ENCODE measurements at regions not wholly inside any gene's neighbourhood (a gene's known extent, or its start where the extent isn't known, plus 50 kb on each side); places are given as distances from the start of the nearest gene placed in this dataset.

DNA sequence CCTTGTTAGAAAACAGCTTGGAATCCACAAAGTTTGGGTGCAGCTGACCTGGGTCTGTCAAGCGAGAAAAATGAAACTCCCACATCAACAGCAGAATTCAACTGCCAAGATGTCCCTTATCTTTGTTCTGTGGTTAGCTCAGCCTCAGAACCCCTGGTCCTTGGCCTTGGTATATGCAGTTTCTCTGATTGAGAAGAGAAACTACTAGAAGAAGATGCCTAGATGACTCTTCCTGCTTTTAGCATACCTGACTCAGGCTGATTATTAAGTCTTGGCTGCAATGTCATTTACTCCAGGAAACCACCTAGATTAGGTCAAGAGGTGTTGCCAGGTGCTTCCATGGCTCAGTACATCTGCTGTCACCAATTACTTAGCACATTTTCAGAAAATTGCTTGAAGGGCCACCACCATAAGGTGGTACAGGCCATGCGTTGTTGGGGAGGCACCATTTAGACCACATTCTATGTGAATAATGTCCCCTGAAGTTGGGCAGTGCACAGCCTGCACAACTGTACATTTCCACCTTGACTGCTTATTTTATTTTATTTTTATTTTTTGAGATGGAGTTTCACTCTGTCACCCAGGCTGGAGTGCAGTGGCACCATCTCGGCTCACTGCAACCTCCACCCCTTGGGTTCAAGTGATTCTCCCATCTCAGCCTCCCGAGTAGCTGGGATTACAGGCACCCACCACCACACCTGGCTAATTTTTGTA, 59.4 kb upstream of the ZNF438 start:
- H3K36me3 ChIP-seq: no peaks in the 10 kb centered on the region
- ATAC-seq (ENCODE audit: low FRiP score in 2 of 2) (no peak), DNase-seq (no peak)
- H3K27me3 ChIP-seq: no peaks in the 10 kb centered on the region
- no peak overlapping the region for H3K27ac ChIP-seq
- no peaks in the 10 kb centered on the region for H3K9me3 ChIP-seq
- H3K4me3 ChIP-seq: no peak overlapping the region
- no peaks in the 10 kb centered on the region for H3K4me1 ChIP-seq
- TF ChIP-seq EP300 (IDR thresholded peaks at IDR 0.05) (no peak), POLR2AphosphoS5 (IDR thresholded peaks at IDR 0.05) (no peak), POLR2A (IDR thresholded peaks at IDR 0.05) (no peak)
- TF ChIP-seq, protein P1, sequence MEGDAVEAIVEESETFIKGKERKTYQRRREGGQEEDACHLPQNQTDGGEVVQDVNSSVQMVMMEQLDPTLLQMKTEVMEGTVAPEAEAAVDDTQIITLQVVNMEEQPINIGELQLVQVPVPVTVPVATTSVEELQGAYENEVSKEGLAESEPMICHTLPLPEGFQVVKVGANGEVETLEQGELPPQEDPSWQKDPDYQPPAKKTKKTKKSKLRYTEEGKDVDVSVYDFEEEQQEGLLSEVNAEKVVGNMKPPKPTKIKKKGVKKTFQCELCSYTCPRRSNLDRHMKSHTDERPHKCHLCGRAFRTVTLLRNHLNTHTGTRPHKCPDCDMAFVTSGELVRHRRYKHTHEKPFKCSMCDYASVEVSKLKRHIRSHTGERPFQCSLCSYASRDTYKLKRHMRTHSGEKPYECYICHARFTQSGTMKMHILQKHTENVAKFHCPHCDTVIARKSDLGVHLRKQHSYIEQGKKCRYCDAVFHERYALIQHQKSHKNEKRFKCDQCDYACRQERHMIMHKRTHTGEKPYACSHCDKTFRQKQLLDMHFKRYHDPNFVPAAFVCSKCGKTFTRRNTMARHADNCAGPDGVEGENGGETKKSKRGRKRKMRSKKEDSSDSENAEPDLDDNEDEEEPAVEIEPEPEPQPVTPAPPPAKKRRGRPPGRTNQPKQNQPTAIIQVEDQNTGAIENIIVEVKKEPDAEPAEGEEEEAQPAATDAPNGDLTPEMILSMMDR (IDR thresholded peaks at IDR 0.05): no peak
- WGBS, 2 donors: 85 to 90% methylated on average over 3 to 4 of the region's 4 CpGs

DNA sequence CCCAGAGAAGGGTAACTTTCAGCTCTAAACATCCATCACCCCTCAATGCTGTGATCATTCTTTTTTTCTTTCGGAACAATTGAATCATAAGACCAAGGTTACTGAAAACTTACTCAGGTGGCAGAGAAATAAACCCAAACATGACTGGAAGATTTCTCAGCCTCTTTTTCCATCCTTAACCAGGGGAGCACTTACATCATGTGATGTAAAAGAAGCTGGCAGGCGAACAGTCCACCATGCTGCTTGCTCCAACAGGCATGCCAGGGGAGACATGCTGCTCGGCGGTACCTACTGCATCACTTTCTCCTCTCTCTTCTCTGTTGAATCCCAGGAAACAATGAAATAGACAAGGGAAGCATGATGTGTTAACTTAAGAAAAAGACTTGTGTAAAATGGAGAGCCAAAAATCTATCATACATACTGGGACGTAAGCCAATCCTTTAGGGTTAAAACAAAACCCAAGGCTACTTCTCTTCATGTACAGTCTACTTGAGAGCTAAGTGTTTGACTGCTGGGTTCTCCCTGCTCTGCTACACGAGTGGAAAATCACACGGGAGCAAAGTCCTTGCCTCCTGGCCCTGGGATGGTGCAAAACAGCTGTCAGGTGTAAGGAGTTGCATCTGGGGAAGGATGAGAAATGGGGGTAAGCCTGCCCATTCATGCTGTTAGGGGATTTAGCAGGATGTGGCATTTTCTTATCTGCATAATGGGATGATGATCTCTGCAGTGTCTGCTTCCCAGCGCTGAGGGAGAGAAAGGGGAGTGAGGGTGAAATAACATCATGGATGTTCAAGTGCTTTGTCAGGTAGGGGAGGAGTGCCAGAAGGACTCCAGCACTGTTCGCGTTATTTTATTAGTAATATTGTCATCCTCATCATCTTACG, 64.3 kb upstream of the ZNF438 start:
- WGBS, 2 donors: 69 to 71% methylated on average over 11 of the region's 11 CpGs
- H3K27ac ChIP-seq: no peak overlapping the region

DNA sequence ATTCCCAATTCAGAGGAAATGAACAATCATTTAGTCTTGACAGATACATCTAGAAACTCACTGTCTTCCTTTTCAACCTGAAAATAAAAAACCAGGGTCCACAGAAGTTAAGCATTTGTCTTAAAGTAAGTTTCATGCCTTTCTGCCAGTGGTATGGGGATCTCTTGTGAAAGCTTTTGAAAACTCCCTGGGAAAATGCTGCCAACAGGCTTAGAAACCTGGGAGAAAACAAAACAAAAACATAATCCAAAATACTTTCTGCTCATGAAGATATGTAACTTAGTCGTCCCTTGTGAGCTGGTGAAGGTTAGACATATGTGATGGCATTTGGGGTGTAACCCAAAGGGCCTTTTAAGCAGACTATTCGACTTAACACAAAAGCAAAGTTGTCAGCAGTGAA, 66.4 kb upstream of the ZNF438 start:
- Histone ChIP-seq H3K4me1 (peaks cover 3 to 19% (median 5%) of the 10 kb centered on the region in 4 donors), H3K4me3 (no peak overlapping the region), H3K9me3 (no peaks in the 10 kb centered on the region), H3K36me3 (no peaks in the 10 kb centered on the region), H3K27me3 (no peaks in the 10 kb centered on the region), H3K27ac (no peak overlapping the region)
- no peak for TF ChIP-seq POLR2AphosphoS5 (IDR thresholded peaks at IDR 0.05)
- TF ChIP-seq POLR2A (IDR thresholded peaks at IDR 0.05): no peak
- no peak for TF ChIP-seq EP300 (IDR thresholded peaks at IDR 0.05)
- TF ChIP-seq, protein P1 (IDR thresholded peaks at IDR 0.05): no peak
- peak in 1 of 2 donors; percentile 34 for ATAC-seq (ENCODE audit: low FRiP score in 2 of 2)
- no peak for DNase-seq
- WGBS, 2 donors: 56 to 59% methylated on average over 2 of the region's 2 CpGs

More for the DNA sequence above, 64.3 kb upstream of the ZNF438 start:
- Histone ChIP-seq H3K4me1 (peaks cover 0 to 14% (median 4%) of the 10 kb centered on the region in 4 donors), H3K27me3 (no peaks in the 10 kb centered on the region), H3K9me3 (no peaks in the 10 kb centered on the region), H3K4me3 (no peak overlapping the region), H3K36me3 (no peaks in the 10 kb centered on the region)
- ATAC-seq (ENCODE audit: low FRiP score in 2 of 2) (no peak), DNase-seq (no peak)
- TF ChIP-seq, protein P1 (IDR thresholded peaks at IDR 0.05): no peak
- no peak for TF ChIP-seq POLR2AphosphoS5 (IDR thresholded peaks at IDR 0.05)
- no peak for TF ChIP-seq POLR2A (IDR thresholded peaks at IDR 0.05)
- no peak for TF ChIP-seq EP300 (IDR thresholded peaks at IDR 0.05)

DNA sequence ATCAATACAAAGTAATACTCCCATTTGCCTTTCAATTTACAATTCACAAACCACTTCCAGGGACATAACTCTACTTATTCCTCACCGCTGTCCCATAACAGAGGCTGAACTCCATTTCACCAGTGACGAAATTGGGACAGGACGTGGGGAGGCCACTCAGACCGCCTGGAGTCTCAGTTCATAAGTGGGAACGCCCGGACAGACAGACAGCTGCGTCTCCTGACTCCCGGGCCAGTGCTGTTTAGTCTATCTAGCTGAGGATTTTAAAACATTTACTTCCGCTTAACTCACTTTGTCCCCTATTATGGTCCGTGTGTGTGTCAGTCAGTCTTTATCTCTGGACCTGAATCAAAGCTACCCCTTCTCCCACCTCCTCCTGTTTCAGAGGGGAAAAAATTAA, 67.4 kb upstream of the ZNF438 start:
- 68 to 70% methylated on average over 10 of the region's 10 CpGs for WGBS, 2 donors
- no peaks in the 10 kb centered on the region for H3K9me3 ChIP-seq
- H3K27me3 ChIP-seq: no peaks in the 10 kb centered on the region
- no peak overlapping the region for H3K4me3 ChIP-seq
- TF ChIP-seq POLR2A (IDR thresholded peaks at IDR 0.05): no peak
- TF ChIP-seq, protein P1 (IDR thresholded peaks at IDR 0.05): no peak
- peak in 1 of 2 donors; percentile 60 for TF ChIP-seq POLR2AphosphoS5 (IDR thresholded peaks at IDR 0.05)
- H3K4me1 ChIP-seq: peaks cover 3 to 19% (median 5%) of the 10 kb centered on the region in 4 donors
- no peak for ATAC-seq (ENCODE audit: low FRiP score in 2 of 2)
- H3K36me3 ChIP-seq: no peaks in the 10 kb centered on the region
- no peak overlapping the region for H3K27ac ChIP-seq
- DNase-seq: peak in 1 of 2 donors; percentile 29
